ENCODE measurements at regions not wholly inside any gene's neighbourhood (a gene's known extent, or its start where the extent isn't known, plus 50 kb on each side); places are given as distances from the start of the nearest gene placed in this dataset.
A peak's percentile ranks its signal among the peaks of the same experiment; 100 is the strongest.

DNA sequence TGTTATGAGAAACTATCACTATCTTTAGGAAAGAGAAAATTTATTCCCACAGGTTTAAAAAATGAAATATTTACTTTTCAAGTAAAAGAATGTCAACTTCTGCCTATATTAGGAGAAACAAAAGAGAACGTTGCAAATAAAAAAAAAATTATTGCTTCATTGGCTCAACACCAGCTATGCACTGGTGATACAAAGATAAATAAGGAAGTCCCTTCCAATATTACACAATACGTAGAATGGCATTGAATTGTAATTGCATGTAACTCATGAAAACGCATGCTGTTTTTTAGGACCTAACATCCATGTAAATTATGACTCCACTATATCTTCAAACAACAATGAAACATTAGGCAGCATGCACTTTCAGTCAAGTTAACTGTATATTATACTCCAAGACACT, 56.4 kb upstream of the RERGL start:
- no peaks in the 10 kb centered on the region for H3K4me1 ChIP-seq (replicated peaks in 1 of 2)
- no peak overlapping the region for H3K27ac ChIP-seq
- no peak overlapping the region for H3K4me3 ChIP-seq
- 26 to 95% (median 73%) methylated on average over 1 to 3 of the region's 3 CpGs for WGBS, 10 experiments
- in situ Hi-C loops (cut with MboI; ENCODE audit: low pct_unique_long_range_greater_than_20kb in 2 of 9, low sequenced_read_pairs in 9 of 9, unreplicated experiment in 9 of 9): loop anchor here in 1 of 9 experiments (10.0 kb wide), 1 partner anchor 68 kb away; no protein-coding TSS in a partner anchor
- ATAC-seq (replicated peaks in 6 of 8): no peak

DNA sequence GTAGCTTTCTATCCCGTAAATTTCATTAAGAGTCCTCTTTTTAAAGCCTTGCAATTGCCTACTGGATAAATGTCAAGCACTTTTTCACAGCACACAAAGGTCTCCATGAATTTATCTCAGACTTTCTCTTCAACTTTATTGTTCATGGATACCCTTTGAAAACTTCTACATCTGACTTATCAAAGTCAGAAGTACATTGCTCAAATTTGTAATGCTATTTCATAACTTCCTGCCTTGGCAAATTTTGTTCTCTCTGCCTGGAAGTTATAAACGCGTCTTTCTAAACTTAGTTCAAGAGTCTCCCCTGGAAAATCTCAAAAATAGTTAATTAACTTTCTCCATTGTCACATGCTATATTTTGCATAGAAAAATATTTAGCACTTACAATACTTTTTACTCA, 55.9 kb upstream of the RERGL start:
- no peak overlapping the region for H3K27ac ChIP-seq
- no peaks in the 10 kb centered on the region for H3K4me1 ChIP-seq (replicated peaks in 1 of 2)
- H3K4me3 ChIP-seq: no peak overlapping the region
- ATAC-seq (replicated peaks in 6 of 8): no peak
- WGBS, 10 experiments: 17 to 100% (median 92%) methylated on average over 2 to 3 of the region's 3 CpGs; no CpG with 5 or more reads in 1 of the 10 experiments
- in situ Hi-C loops (cut with MboI; ENCODE audit: low pct_unique_long_range_greater_than_20kb in 2 of 9, low sequenced_read_pairs in 9 of 9, unreplicated experiment in 9 of 9): loop anchor here in 1 of 9 experiments (10.0 kb wide), 1 partner anchor 69 kb away; no protein-coding TSS in a partner anchor

DNA sequence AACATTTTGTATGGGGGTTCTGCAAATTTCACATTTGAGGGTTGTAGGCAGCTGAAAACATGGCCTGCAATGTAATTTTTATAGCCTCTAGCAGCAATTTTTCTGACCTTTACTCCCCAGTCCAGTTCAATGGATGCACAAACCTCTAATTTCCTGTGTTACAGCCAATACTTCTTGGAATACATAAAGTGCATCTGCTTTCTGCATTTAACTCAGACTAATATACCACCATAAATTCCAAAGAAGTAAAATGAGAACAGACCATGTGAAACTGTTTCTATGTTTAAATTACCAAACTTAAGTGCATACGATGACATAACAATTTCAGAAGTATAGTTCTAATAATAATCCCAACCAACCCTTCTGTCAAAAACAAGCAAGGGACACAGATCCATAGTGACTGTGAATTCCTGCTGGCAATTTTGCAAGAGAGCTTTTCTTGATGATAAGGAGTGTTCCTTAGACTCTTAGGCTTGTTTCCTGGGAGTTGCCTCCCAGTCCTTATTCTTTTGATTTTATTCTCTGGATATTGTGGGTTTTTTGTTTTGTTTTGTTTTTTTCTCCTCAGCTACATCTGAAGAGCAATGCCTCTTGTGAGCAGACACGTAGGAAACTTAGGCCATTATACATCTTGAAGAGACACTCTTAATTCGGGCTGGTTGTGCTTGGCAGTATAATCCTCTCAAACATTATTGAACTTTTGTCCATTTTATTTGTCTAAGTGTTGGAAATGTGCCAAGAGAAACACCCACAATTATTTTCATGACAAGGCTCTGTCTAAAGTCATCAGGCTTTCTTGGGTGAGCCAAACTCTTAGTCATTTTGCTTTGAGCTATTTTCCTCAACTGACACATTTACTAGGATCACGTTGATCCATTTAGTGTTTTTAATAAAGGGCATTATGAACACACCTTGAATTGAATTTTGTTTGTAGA, 51.3 kb upstream of the RERGL start:
- peak in 4 of 8 experiments; percentile 21 to 85 (median 64) for ATAC-seq (replicated peaks in 6 of 8)
- in situ Hi-C loops (cut with MboI; ENCODE audit: low pct_unique_long_range_greater_than_20kb in 2 of 9, low sequenced_read_pairs in 9 of 9, unreplicated experiment in 9 of 9): loop anchor here in 1 of 9 experiments (10.0 kb wide), 1 partner anchor 73 kb away; no protein-coding TSS in a partner anchor
- Histone ChIP-seq H3K4me3 (no peak overlapping the region), H3K27ac (no peak overlapping the region), H3K4me1 (replicated peaks in 1 of 2) (peaks cover 0 to 2% of the 10 kb centered on the region in 2 donors)
- 28 to 93% (median 61%) methylated on average over 2 to 4 of the region's 4 CpGs; no CpG with 5 or more reads in 1 of the 10 experiments for WGBS, 10 experiments

DNA sequence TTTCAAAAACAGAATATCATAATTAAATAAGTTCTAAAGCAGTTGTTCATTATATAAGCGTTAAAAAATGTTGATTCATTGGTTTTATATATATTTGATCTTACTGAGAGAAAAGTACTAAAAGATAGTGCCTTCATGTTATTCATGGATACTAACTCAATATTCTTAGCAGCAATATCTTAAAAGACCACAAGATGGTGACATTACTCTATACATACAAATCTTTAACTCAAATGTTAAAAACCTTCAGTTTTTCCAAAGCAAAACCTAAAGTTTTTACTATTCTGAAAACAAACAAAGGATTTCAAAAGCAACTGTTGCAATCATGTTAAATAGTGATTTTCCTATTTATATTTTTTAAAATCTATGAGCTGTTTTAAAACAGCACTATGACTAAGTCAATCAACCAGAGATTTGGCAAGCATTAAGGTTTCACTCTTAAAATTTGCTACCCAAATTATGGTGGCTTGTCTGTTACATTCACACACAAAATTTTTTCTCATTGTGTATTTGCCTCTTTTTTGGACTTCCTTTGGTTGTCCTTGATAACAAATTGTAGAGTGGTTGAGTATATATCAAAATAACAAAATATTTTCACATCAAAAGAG, 50.1 kb upstream of the RERGL start:
- H3K4me1 ChIP-seq (replicated peaks in 1 of 2): peaks cover 0 to 2% of the 10 kb centered on the region in 2 donors
- in situ Hi-C loops (cut with MboI; ENCODE audit: low pct_unique_long_range_greater_than_20kb in 2 of 9, low sequenced_read_pairs in 9 of 9, unreplicated experiment in 9 of 9): loop anchor here in 1 of 9 experiments (10.0 kb wide), 1 partner anchor 75 kb away; no protein-coding TSS in a partner anchor
- H3K27ac ChIP-seq: no peak overlapping the region
- 0 to 40% (median 0%) methylated on average over 1 of the region's 1 CpG for WGBS, 10 experiments
- no peak overlapping the region for H3K4me3 ChIP-seq
- ATAC-seq (replicated peaks in 6 of 8): no peak
